Transverse colon (tissue), 4 donors: ENCODE measurements at regions not wholly inside any gene's neighbourhood (a gene's known extent, or its start where the extent isn't known, plus 50 kb on each side); places are given as distances from the start of the nearest gene placed in this dataset.

Source experiments
- DNase-seq: peaks from one replicate; pipeline ENCODE4 v3.0.0-alpha.2; 2019
- H3K27ac ChIP-seq, 4 donors: fragments of 200-600 bp; sonication (generic); 2 replicates each; pipeline ENCODE4 v1.5.1; 2016 to 2018; ENCODE audit warnings: inconsistent platforms in 4 of 4
- H3K27me3 ChIP-seq: fragments of 200-600 bp; sonication (generic); 2 replicates; pipeline ENCODE4 v1.5.1; 2017; ENCODE audit warnings: inconsistent platforms
- H3K36me3 ChIP-seq, 4 donors: fragments of 200-600 bp; sonication (generic); 2 replicates each; pipeline ENCODE4 v1.5.1; 2017 to 2019; ENCODE audit warnings: inconsistent platforms in 4 of 4
- H3K4me1 ChIP-seq, 4 donors: fragments of 200-600 bp; sonication (generic); 2 replicates each; pipeline ENCODE4 v1.5.1; 2017 to 2020; ENCODE audit warnings: inconsistent platforms in 4 of 4
- H3K4me3 ChIP-seq, 4 donors: fragments of 200-600 bp; sonication (generic); 1 replicate in 1 of 4; 2 replicates in 3 of 4; pipeline versions ENCODE4 v1.5.1 to v1.6.1; 2017 to 2019; ENCODE audit warnings: inconsistent platforms in 4 of 4
- H3K9me3 ChIP-seq, 2 donors: fragments of 200-600 bp; sonication (generic); 2 replicates each; pipeline ENCODE4 v1.5.1; 2017 to 2019; ENCODE audit warnings: inconsistent platforms in 2 of 2
- EP300 ChIP-seq: sonication (generic); formaldehyde crosslinking; IDR thresholded peaks from one replicate; pipeline ENCODE4 v1.6.1; 2017; ENCODE audit warnings: antibody characterized with exemption, low read depth
- POLR2A ChIP-seq: fragments of 450-650 bp; IDR thresholded peaks from one replicate; pipeline ENCODE4 v1.6.1; 2016; ENCODE audit warnings: antibody characterized with exemption, mild to moderate bottlenecking, moderate library complexity
- POLR2AphosphoS5 ChIP-seq, 3 donors: sonication (generic); formaldehyde crosslinking; IDR thresholded peaks; one replicate each; pipeline ENCODE4 v1.6.1; 2016; ENCODE audit warnings: antibody characterized with exemption in 3 of 3
- WGBS, 2 donors: methylation state at CpG; one replicate each; pipeline ENCODE4 v1.1.5; 2018; ENCODE audit warnings: low coverage in 1 of 2; 5-methylcytosine and 5-hydroxymethylcytosine counted together
- in situ Hi-C, 4 donors: fragments of 200-750 bp; cut with MboI; loops; one replicate each; pipeline versions ENCODE4 v1.15.0 to v1.15.1; 2017; ENCODE audit warnings: low sequenced_read_pairs in 3 of 4, low pct_ligation_motif_present in 1 of 4, low pct_unique_long_range_greater_than_20kb in 1 of 4
- intact Hi-C: fragments of 100-400 bp; cut with DNase I; formaldehyde crosslinking; loops from one replicate; pipeline ENCODE4 v1.15.1; 2023; ENCODE audit warnings: low total_unique reads
- TF ChIP-seq, protein P1 (sequence below), 5 experiments: fragments of 200-600 bp in 3 of 5; fragments of 450-650 bp in 2 of 5; sonication (generic) in 3 of 5; IDR thresholded peaks; 1 replicate in 2 of 5; 2 replicates in 3 of 5; pipeline ENCODE4 v1.5.1; 2016 to 2017; ENCODE audit warnings: antibody characterized with exemption in 5 of 5, inconsistent platforms in 3 of 5, mild to moderate bottlenecking in 2 of 5, moderate library complexity in 1 of 5

GRCh38 chr5:74155501-74155900, 485.0 kb downstream of the ENC1 start:
- H3K4me1 ChIP-seq: no peaks in the 10 kb centered on the region
- in situ Hi-C loops (no loop called here), intact Hi-C loops (no loop called here)
- H3K4me3 ChIP-seq: no peak overlapping the region
- DNase-seq: no peak
- WGBS, 2 donors: 43 to 74% methylated on average over 1 of the region's 1 CpG
- no peaks in the 10 kb centered on the region for H3K27me3 ChIP-seq
- H3K36me3 ChIP-seq: no peaks in the 10 kb centered on the region
- H3K9me3 ChIP-seq: no peaks in the 10 kb centered on the region
- no peak overlapping the region for H3K27ac ChIP-seq
- no peak for TF ChIP-seq EP300
- TF ChIP-seq POLR2AphosphoS5 (IDR thresholded peaks at IDR 0.05): no peak
- TF ChIP-seq, protein P1, sequence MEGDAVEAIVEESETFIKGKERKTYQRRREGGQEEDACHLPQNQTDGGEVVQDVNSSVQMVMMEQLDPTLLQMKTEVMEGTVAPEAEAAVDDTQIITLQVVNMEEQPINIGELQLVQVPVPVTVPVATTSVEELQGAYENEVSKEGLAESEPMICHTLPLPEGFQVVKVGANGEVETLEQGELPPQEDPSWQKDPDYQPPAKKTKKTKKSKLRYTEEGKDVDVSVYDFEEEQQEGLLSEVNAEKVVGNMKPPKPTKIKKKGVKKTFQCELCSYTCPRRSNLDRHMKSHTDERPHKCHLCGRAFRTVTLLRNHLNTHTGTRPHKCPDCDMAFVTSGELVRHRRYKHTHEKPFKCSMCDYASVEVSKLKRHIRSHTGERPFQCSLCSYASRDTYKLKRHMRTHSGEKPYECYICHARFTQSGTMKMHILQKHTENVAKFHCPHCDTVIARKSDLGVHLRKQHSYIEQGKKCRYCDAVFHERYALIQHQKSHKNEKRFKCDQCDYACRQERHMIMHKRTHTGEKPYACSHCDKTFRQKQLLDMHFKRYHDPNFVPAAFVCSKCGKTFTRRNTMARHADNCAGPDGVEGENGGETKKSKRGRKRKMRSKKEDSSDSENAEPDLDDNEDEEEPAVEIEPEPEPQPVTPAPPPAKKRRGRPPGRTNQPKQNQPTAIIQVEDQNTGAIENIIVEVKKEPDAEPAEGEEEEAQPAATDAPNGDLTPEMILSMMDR (IDR thresholded peaks at IDR 0.05): no peak
- TF ChIP-seq POLR2A: no peak

DNA sequence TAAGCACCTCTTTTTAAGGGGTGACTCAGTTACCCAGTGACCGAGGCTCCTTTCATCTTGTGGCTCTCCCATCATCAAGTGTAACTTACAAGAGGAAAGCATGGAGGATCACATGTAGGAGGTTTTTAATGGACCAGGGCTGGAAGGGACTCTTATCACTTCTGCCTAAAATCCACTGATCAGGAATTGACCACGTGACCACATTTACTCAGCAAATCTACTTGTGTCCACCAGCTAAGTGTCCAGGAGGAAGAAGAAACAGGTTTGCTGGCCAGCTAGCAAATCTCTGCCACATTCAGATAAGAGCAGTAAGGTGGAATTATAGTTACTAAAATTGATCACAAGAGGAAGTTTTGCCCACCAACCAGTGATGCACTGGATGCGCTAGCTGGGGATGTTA, 486.0 kb downstream of the ENC1 start:
- in situ Hi-C loops (no loop called here), intact Hi-C loops (no loop called here)
- Histone ChIP-seq H3K4me3 (no peak overlapping the region), H3K4me1 (no peaks in the 10 kb centered on the region), H3K36me3 (no peaks in the 10 kb centered on the region), H3K9me3 (no peaks in the 10 kb centered on the region), H3K27ac (no peak overlapping the region), H3K27me3 (no peaks in the 10 kb centered on the region)
- DNase-seq: no peak
- WGBS, 2 donors: 70 to 84% methylated on average over 2 to 3 of the region's 3 CpGs
- TF ChIP-seq, protein P1 (IDR thresholded peaks at IDR 0.05): no peak
- TF ChIP-seq EP300: no peak
- TF ChIP-seq POLR2AphosphoS5 (IDR thresholded peaks at IDR 0.05): no peak
- TF ChIP-seq POLR2A: no peak

- Histone ChIP-seq H3K9me3 (no peaks in the 10 kb centered on the region), H3K4me1 (peaks cover 0 to 3% (median 0%) of the 10 kb centered on the region in 4 donors), H3K36me3 (no peaks in the 10 kb centered on the region), H3K27me3 (no peaks in the 10 kb centered on the region), H3K27ac (no peak overlapping the region), H3K4me3 (no peak overlapping the region)
- no peak for DNase-seq
- TF ChIP-seq, protein P1 (IDR thresholded peaks at IDR 0.05): no peak
- no peak for TF ChIP-seq EP300
- TF ChIP-seq POLR2A: no peak
- TF ChIP-seq POLR2AphosphoS5 (IDR thresholded peaks at IDR 0.05): no peak
- in situ Hi-C loops: no loop called here
- 75 to 83% methylated on average over 1 of the region's 1 CpG for WGBS, 2 donors
- intact Hi-C loops: no loop called here
Observed at GRCh38 chr5:74153255-74153790, 487.2 kb downstream of the ENC1 start.

DNA sequence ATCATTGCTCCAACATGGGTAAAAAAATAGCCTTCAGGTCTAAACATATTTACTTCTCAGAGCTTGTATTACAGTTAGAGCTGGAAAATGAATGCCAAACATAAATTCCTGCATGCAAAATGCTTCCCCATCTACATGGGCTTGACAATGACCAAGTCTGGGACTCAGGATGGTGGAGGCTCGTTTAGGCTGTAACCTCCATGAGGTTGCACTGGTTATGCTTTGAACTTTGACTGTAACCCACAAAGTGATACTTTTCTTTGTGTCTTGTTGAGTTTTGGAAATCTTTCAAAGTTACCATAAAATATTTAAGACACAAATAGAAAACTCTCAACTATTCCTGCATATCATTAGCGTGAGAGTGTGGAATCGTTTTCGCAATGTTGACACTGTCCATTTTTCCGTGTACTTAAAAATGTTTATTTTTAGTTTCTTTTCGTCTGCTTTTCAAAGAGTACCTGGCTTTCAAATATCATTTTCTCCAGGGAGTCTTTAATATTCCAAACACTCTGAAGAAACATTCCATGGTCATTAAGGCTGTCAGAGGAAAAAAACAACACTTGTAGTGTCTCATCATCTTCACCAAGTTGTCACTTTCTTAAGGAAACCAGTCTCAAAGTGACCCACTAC, 487.8 kb downstream of the ENC1 start:
- intact Hi-C loops: no loop called here
- 60 to 66% methylated on average over 6 of the region's 6 CpGs for WGBS, 2 donors

More for the DNA sequence above, 487.8 kb downstream of the ENC1 start:
- H3K9me3 ChIP-seq: no peaks in the 10 kb centered on the region
- TF ChIP-seq POLR2AphosphoS5 (IDR thresholded peaks at IDR 0.05) (no peak), POLR2A (no peak), EP300 (no peak)
- TF ChIP-seq, protein P1 (IDR thresholded peaks at IDR 0.05): no peak
- H3K27me3 ChIP-seq: no peaks in the 10 kb centered on the region
- no peak overlapping the region for H3K4me3 ChIP-seq
- in situ Hi-C loops: no loop called here
- H3K27ac ChIP-seq: no peak overlapping the region
- DNase-seq: no peak
- no peaks in the 10 kb centered on the region for H3K36me3 ChIP-seq
- H3K4me1 ChIP-seq: peaks cover 0 to 3% (median 0%) of the 10 kb centered on the region in 4 donors
